ENCODE measurements at regions not wholly inside any gene's neighbourhood (a gene's known extent, or its start where the extent isn't known, plus 50 kb on each side); places are given as distances from the start of the nearest gene placed in this dataset.

- no peak for DNase-seq (ENCODE audit: low spot score)
These were observed 532.3 kb upstream of the MMS22L start for GRCh38 chr6:97815301-97815812.

DNA sequence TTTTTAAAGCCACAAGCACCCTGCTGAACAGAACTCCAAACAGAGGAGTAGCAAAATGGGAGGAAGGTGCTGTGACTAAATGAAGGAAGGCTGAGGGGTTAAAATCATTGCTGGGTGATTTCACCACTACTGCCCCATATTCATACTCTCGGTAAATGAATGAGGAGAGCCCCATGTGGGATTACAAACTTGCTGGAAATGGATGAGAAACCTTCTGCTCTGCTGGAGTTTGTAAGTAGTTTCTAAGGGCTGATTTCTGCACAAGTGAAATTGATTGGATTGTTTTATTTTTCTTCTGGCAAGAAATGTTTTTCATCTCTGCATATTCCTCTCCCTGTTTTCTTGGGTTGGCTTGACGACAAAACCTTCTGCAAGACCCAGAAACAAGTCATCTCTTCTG lies 533.5 kb upstream of the MMS22L start:
- DNase-seq (ENCODE audit: low spot score) = no peak

GRCh38 chr6:97819710-97820109 lies 536.7 kb upstream of the MMS22L start:
- no peak for DNase-seq (ENCODE audit: low spot score)

- DNase-seq (ENCODE audit: low spot score) = no peak
These were observed 537.4 kb upstream of the MMS22L start for GRCh38 chr6:97820400-97820799.

DNA sequence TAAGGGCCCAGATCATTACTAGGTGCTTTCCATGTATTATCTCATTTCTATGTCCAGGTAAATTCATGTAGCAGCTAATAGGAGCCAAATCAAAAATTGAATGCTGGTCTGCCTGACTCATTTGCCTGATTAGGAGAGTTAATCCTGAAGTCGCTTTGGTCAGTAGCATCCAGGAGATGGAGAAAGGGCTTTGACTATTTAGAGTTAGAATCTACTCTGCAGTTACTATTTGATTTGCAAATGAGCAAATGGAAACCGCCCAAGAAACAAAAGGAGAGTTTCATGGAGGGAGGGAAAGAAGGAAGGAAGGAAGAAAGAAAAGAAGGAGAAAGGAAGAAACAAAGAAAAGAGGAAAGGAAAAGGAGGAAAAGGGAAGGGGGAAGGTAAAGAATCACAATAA lies 539.6 kb upstream of the MMS22L start:
- no peak for DNase-seq (ENCODE audit: low spot score)

DNA sequence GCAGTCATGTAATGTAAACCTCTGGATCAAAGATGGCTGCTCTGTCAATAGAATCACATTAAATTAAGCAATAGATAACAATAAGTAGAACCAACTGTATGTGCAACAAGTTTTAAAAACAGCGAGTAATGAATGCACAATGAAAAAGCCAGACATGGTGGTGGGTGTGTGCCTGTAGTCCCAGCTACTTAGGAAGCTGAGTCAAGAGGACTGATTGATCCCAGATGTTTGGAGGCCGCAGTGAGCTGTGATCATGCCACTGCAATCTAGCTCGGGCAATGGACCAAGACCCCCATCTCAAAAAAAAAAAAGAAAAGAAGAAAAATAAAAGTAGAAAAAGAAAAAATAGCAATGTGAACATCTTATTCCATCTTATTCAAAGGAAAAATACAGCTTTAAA lies 558.7 kb upstream of the MMS22L start:
- DNase-seq (ENCODE audit: low spot score) = no peak

- DNase-seq (ENCODE audit: low spot score) = no peak
These were observed 559.5 kb upstream of the MMS22L start for GRCh38 chr6:97842521-97842920.

- no peak for DNase-seq (ENCODE audit: low spot score)
These were observed 566.4 kb upstream of the MMS22L start for GRCh38 chr6:97849390-97849789.

GRCh38 chr6:97850458-97851212 lies 567.6 kb upstream of the MMS22L start:
- DNase-seq (ENCODE audit: low spot score) = no peak

DNA sequence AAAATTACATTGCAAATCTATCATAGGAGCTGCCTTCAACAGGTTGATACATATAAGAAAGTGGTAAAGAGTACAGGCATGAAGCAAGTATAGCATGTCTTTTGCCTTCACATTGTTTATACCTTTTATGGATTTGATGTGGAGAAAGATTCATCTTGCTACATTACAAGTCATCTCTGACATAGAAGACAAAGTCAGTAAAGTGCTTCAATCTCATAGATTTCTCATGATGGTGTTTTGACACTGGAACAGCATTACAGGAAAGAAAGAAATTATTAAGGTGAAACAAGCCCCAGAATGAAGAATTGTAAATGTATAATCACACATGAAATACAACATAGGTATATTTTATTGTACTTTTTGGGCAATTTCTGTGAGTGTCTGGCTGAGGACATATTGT lies 580.7 kb upstream of the MMS22L start:
- no peak for DNase-seq (ENCODE audit: low spot score)

GRCh38 chr6:97864366-97864765 lies 581.4 kb upstream of the MMS22L start:
- DNase-seq (ENCODE audit: low spot score) = no peak

GRCh38 chr6:97864826-97865225 lies 581.8 kb upstream of the MMS22L start:
- DNase-seq (ENCODE audit: low spot score) = no peak

DNA sequence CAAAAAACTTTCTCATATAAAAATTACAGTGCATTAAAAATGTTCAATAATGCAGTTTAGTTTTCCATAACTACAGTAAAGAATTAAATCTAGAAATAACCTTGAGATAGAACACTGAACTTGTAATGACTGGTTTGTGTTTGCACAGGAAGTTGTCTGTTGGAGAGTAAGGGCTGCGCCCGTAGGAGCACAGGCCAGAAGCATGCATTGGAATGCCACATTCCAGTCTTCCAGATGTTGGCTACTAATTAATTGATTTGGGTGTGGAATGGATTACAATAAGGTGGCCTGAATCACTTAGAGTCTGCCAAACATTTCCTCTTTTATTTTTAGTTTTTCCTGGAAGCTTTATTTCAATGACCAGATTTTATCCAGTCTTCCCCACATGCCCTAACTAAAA lies 582.6 kb upstream of the MMS22L start:
- no peak for DNase-seq (ENCODE audit: low spot score)

- no peak for DNase-seq (ENCODE audit: low spot score)
These were observed 583.6 kb upstream of the MMS22L start for GRCh38 chr6:97866616-97867015.

- DNase-seq (ENCODE audit: low spot score) = no peak
These were observed 584.2 kb upstream of the MMS22L start for GRCh38 chr6:97867177-97867576.

DNA sequence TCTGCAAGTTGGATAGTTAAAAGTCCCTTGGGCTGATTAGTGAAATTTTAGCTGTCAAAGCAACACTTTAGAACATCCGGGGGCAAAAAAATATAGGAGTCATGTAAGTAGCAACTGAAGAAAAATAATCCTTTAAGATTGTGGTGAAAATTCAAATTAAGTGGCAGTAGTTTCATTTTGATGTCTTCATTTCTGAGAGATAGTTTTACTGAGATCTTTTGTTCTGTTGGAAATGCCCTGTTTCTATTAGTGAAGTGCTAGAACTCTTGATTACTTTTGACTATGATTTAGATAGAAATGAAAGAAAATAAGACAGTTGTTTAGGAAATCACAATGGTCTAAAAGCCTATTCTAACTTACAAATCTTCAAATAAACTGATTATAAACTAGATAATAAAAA lies 587.3 kb upstream of the MMS22L start:
- DNase-seq (ENCODE audit: low spot score) = no peak

- DNase-seq (ENCODE audit: low spot score) = no peak
These were observed 593.7 kb upstream of the MMS22L start for GRCh38 chr6:97876711-97877110.

GRCh38 chr6:97882755-97883154 lies 599.7 kb upstream of the MMS22L start:
- no peak for DNase-seq (ENCODE audit: low spot score)

GRCh38 chr6:97885325-97885724 lies 602.3 kb upstream of the MMS22L start:
- DNase-seq (ENCODE audit: low spot score) = no peak

DNA sequence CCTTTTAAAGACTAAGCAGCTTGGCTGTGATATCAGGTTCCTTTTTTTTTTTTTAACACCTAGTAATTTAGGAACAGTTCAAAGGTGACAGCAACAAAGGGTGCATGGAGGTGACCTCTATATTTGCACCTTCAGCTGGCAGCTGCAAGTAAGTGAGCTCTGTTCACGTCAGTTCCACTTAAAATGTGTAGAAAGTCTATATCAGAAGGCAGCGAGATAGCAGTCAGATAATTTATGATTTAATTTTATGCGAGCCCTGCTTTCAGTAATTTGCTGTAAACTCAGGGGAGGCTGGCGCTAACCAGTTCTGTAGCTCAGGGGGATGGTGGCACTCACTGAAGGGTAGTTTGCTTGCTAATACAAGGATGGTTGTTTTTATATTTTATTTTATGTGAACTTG lies 602.8 kb upstream of the MMS22L start:
- DNase-seq (ENCODE audit: low spot score) = no peak

DNA sequence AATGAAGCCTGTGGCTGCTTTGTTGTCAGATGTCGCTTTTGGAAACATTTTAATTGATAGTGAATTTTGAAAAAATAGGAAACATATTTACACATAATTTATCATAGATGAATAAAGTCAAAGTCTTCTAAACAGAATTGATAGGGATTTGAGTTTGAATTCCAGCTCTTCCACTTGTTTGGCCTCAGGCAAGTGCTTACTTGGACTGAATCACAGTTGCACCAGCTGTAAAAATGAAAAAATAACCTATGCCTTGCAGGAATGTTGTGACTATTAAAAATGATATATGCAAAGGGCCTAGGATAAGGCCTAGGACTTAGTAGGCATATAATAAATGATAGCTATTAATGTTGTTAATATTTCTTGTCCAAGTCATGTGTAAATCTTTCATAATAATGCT lies 618.5 kb upstream of the MMS22L start:
- DNase-seq (ENCODE audit: low spot score) = no peak

DNA sequence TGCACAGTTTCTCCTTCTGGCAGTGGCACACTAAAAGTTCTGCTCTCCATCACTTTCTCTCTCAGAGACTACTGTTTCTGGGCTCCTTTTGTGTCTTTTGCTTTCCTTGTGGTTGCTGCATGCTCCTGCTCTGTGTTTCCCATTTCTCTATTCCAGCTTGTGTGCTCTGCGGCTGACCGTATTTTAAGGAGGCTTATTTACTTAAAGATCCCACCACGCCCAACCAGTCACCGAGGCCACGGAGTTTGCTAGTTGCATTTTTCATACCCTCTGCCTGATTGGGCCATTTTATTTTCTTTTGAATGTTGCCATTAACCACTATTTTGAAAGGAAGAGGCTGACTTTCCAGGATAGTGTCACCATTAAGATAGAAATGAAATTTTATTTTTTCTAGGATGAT lies 626.4 kb upstream of the MMS22L start:
- no peak for DNase-seq (ENCODE audit: low spot score)

- DNase-seq (ENCODE audit: low spot score) = no peak
These were observed 630.7 kb upstream of the MMS22L start for GRCh38 chr6:97913721-97914120.

- DNase-seq (ENCODE audit: low spot score) = no peak
These were observed 631.9 kb upstream of the MMS22L start for GRCh38 chr6:97914912-97915311.
